GM20431 (cell line): ENCODE measurements at regions not wholly inside any gene's neighbourhood (a gene's known extent, or its start where the extent isn't known, plus 50 kb on each side); places are given as distances from the start of the nearest gene placed in this dataset.
"Not testable (repeated sequence)": the region's sequence is repeated elsewhere in the genome, so short reads cannot be mapped to it uniquely, and the experiment has no call there.

Source experiments
- in situ Hi-C: fragments of 300-500 bp; cut with MseI, MboI; formaldehyde crosslinking; loops from one replicate; pipeline ENCODE4 v1.15.0; 2020; ENCODE audit warnings: low sequenced_read_pairs; ENCODE audit not compliant: unreplicated experiment

GRCh38 chr21:38611277-38611676 lies 113.0 kb upstream of the ERG start:
- in situ Hi-C loops: no loop called here

GRCh38 chr21:38613686-38614085 lies 115.4 kb upstream of the ERG start:
- in situ Hi-C loops: no loop called here

DNA sequence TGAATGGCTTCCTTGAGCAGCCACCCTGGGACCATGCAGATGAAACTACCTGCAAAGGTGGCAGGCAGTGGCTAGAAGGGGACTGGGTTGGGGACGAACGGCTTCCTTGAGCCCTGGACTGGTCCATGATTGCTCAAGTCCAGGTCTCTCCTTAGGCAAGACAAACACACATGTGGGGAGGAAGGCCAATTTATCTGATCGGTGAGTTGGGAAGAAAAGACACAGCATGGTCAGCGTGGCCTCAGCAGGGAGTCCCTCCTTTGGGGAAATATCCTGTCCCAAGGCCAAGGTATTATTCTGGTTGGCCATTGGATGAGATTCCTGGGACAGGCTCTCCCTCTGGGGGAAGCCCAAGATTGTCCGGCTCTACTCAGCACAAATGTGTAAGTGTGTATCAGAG lies 116.3 kb upstream of the ERG start:
- in situ Hi-C loops: no loop called here

- in situ Hi-C loops: no loop called here
Observed at GRCh38 chr21:38619480-38619879, 121.2 kb upstream of the ERG start.

- in situ Hi-C loops: no loop called here
Observed at GRCh38 chr21:38619992-38620479, 121.8 kb upstream of the ERG start.

DNA sequence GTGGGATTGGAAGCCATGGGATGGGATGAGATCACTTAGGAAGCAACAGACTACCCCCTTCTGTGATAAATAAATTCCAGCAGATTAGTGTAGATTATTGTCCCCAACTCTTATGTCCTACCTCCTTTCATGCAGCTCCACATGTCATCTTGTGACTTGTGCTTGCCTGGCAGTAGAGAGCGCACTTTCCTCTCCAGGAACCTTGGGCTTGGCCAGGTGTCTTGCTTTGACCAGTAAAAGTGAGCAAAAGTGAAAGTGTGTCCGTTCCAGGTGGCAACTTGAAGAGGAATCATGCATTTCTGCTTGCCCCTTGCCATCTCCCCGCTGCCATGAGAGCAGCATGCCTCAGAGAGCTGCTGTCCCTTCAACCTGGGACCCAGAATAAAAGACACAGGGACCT lies 122.9 kb upstream of the ERG start:
- in situ Hi-C loops: no loop called here

DNA sequence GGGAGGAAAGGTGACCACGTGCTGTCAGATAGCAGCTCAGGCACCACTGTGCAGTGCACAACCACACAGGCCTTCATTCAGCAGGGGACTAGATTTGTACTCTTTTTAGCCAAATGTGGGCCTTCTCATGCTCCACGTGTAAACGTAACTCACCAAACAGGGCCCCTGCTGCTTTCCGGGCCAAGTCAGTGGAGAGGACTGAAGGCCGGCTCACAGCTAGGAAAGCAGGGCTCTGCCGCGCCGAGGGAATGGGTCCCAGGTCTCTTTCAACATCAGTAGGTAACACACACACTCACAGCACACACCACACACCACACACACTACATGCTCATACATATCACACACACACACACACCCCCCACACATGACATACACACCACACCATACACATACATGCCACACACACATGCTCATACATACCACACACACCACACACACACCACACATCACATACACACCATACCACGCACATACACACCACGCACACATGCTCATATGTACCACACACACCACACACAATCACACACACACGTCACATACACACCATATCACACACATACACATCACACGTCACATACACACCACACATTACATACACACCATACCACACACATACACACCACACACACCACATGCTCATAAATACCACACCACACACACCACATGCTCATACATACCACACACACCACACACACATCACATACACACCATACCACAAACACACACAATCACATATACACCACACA lies 124.0 kb upstream of the ERG start:
- in situ Hi-C loops: no loop called here

GRCh38 chr21:38622827-38623209 lies 124.5 kb upstream of the ERG start:
- in situ Hi-C loops: no loop called here

- in situ Hi-C loops: no loop called here
Observed at GRCh38 chr21:38623552-38623951, 125.3 kb upstream of the ERG start.

DNA sequence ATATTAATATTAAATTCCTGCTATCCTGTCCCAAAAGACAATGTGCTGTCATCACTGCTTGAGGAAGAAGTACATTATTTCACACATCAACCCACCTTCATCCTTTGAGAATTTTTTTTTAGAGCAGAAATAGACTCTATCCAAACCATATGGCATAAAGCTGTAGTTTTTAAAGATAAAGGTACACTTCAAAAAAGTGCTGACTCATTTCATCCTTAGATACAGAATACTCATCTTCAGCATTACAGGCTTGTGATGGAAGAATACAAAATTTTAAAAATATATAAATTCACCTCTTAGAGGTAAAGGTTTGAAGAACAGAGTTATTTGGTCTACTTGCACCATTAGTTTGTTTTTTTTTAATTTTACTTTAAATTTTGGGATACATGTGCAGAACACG lies 126.7 kb upstream of the ERG start:
- in situ Hi-C loops: no loop called here

- in situ Hi-C loops: no loop called here
Observed at GRCh38 chr21:38626306-38626705, 128.0 kb upstream of the ERG start.

DNA sequence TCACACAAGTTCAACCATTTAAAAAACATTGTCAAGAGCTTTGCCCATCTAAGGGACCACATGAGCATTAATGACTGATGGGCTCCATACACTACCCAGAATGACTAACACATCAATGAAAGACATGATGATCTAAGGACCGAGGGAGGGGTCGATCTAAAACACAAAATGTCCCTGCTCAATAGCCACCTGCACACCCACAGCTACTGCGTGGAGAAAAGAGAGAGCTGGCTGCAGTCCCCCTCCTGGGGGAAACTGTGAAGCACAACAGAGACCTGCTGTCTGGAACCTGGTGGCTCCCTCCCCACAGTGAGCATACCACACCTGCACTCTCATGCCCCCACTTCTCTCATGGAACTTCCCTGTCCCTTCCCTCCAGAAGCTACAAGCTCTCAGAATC lies 130.1 kb upstream of the ERG start:
- in situ Hi-C loops: no loop called here

GRCh38 chr21:38631206-38631605 lies 132.9 kb upstream of the ERG start:
- in situ Hi-C loops: no loop called here

DNA sequence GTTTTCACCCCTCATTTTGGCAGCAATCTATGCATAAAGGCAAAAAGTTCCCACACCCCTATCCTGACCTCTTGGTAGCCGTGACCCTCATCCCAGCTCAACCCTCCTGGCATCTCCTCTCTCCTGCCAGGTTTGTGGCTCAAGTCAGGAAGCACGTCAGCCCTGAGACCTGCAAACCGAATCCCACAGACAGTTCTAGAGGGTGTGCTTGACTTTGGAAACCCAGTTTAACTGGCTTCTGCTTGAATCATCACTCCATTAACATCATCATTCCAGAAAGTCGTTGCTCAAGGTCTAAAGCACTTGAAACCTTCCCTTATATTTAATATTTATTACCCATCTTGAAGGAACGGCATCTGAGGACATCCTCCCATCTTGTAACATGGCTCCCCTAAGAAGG lies 133.4 kb upstream of the ERG start:
- in situ Hi-C loops: no loop called here

DNA sequence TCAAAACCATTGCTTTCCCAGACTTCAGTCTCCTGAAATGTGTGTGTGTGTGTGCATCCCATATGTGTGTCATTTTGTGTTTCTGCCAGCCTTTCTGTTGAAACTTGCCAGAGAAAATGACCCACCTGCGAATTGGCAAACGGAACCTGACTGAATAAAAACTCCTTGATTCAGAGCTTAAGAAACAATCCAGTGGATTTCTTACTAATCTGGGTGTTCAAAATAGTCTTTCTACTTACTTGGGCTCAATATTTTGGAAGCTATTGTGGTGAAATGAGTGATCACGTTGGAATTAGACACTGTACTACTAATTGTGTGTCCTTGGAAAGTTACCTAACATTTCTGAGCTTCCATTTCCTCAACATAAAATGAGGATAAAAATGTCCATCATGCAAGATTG lies 138.9 kb upstream of the ERG start:
- in situ Hi-C loops: no loop called here

GRCh38 chr21:38639571-38640354 lies 141.5 kb upstream of the ERG start:
- in situ Hi-C loops: no loop called here

GRCh38 chr21:38640355-38640742 lies 142.1 kb upstream of the ERG start:
- in situ Hi-C loops: not testable (repeated sequence)

- in situ Hi-C loops: no loop called here
Observed at GRCh38 chr21:38643404-38644023, 145.2 kb upstream of the ERG start.

- in situ Hi-C loops: no loop called here
Observed at GRCh38 chr21:38645282-38645681, 147.0 kb upstream of the ERG start.

DNA sequence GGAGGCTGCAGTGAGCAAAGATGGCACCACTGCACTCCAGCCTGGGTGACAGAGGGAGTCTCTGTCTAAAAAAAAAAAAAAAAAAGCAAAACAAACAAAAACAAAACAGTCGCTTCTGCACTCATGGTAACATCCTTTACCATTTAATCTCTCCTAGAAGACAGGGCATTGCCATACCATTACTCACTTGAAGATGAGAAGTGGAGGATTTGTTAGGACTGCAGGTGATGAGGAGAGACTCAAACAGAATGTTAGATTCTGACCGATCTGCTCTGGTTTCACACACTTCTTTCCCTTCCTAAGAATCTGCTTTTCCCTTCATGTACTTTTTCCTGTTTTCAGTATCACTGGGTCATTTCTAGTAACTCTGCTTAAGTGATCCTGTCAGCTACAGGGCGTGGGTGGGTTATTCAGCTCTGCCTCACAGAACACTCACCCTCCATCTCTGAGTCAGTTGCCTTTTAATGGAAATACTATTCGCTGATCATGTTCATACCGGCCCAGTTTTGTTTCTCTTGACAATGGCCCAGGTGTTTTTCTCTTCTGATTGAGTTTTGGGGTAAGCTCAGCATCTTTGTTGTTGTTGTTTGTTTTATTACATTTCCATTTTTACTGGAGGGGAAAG lies 148.0 kb upstream of the ERG start:
- in situ Hi-C loops: no loop called here

DNA sequence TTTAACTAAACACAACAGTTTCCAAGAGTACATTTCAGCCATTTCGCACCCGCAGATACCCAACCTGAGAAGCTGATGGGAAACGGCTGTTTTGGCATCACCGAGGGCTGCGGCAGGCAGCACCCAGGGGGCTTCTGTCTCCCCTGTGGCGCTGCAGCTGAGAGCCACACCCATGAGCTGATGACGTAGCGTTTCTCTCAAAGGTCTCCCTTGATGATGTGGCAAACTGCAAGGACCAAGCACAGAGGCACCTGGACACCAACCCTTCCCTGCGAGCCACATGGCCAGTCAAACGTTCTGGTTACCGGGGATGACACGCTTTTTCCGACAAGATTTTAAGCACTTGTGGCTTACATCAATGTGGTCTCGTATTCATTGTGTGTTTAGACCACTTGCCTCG lies 150.8 kb upstream of the ERG start:
- in situ Hi-C loops: no loop called here
